ENCODE measurements at regions not wholly inside any gene's neighbourhood (a gene's known extent, or its start where the extent isn't known, plus 50 kb on each side); places are given as distances from the start of the nearest gene placed in this dataset.

- no peak overlapping the region for H3K4me3 ChIP-seq
- H3K36me3 ChIP-seq: no peaks in the 10 kb centered on the region
- H3K27ac ChIP-seq: no peak overlapping the region
- H3K9me3 ChIP-seq: peaks cover 0 to 13% (median 0%) of the 10 kb centered on the region in 4 donors
- TF ChIP-seq POLR2A (IDR thresholded peaks at IDR 0.05) (no peak), CTCF (IDR thresholded peaks at IDR 0.05) (no peak), EP300 (IDR thresholded peaks at IDR 0.05) (no peak), POLR2AphosphoS5 (IDR thresholded peaks at IDR 0.05) (no peak)
- DNase-seq: no peak
- no peaks in the 10 kb centered on the region for H3K4me1 ChIP-seq
- intact Hi-C loops (cut with DNase I; ENCODE audit: low total_unique reads): no loop called here
- no peaks in the 10 kb centered on the region for H3K27me3 ChIP-seq
- 63 to 82% (median 67%) methylated on average over 3 of the region's 3 CpGs for WGBS, 5 donors
Observed at GRCh38 chr5:4337519-4337918, 741.9 kb downstream of the IRX1 start.

- no peaks in the 10 kb centered on the region for H3K4me1 ChIP-seq
- WGBS, 5 donors: 51 to 76% (median 66%) methylated on average over 7 to 9 of the region's 9 CpGs
- H3K27me3 ChIP-seq: no peaks in the 10 kb centered on the region
- peaks cover 0 to 13% (median 5%) of the 10 kb centered on the region in 4 donors for H3K9me3 ChIP-seq
- TF ChIP-seq POLR2A (IDR thresholded peaks at IDR 0.05) (no peak), POLR2AphosphoS5 (IDR thresholded peaks at IDR 0.05) (no peak), CTCF (IDR thresholded peaks at IDR 0.05) (no peak), EP300 (IDR thresholded peaks at IDR 0.05) (no peak)
- no peaks in the 10 kb centered on the region for H3K36me3 ChIP-seq
- no peak overlapping the region for H3K4me3 ChIP-seq
- H3K27ac ChIP-seq: no peak overlapping the region
- no peak for DNase-seq
- intact Hi-C loops (cut with DNase I; ENCODE audit: low total_unique reads): no loop called here
Observed at GRCh38 chr5:4339949-4340348, 744.3 kb downstream of the IRX1 start.

GRCh38 chr5:4345850-4346249 lies 750.2 kb downstream of the IRX1 start:
- no peaks in the 10 kb centered on the region for H3K36me3 ChIP-seq
- intact Hi-C loops (cut with DNase I; ENCODE audit: low total_unique reads): no loop called here
- peaks cover 0 to 10% (median 5%) of the 10 kb centered on the region in 4 donors for H3K9me3 ChIP-seq
- DNase-seq: no peak
- TF ChIP-seq POLR2AphosphoS5 (IDR thresholded peaks at IDR 0.05) (no peak), CTCF (IDR thresholded peaks at IDR 0.05) (no peak), POLR2A (IDR thresholded peaks at IDR 0.05) (no peak), EP300 (IDR thresholded peaks at IDR 0.05) (no peak)
- WGBS, 5 donors: 48 to 70% (median 52%) methylated on average over 1 of the region's 1 CpG
- H3K4me1 ChIP-seq: no peaks in the 10 kb centered on the region
- no peak overlapping the region for H3K27ac ChIP-seq
- no peaks in the 10 kb centered on the region for H3K27me3 ChIP-seq
- no peak overlapping the region for H3K4me3 ChIP-seq

GRCh38 chr5:4348423-4348822 lies 752.8 kb downstream of the IRX1 start:
- Histone ChIP-seq H3K4me1 (no peaks in the 10 kb centered on the region), H3K4me3 (no peak overlapping the region), H3K27me3 (no peaks in the 10 kb centered on the region), H3K27ac (no peak overlapping the region), H3K36me3 (no peaks in the 10 kb centered on the region), H3K9me3 (peaks cover 0 to 12% (median 9%) of the 10 kb centered on the region in 4 donors)
- intact Hi-C loops (cut with DNase I; ENCODE audit: low total_unique reads): no loop called here
- DNase-seq: no peak
- no peak for TF ChIP-seq CTCF (IDR thresholded peaks at IDR 0.05)
- WGBS, 5 donors: 77 to 95% (median 94%) methylated on average over 3 of the region's 3 CpGs
